ENCODE measurements at regions not wholly inside any gene's neighbourhood (a gene's known extent, or its start where the extent isn't known, plus 50 kb on each side); places are given as distances from the start of the nearest gene placed in this dataset.

- H2AFZ ChIP-seq (ENCODE audit: low read depth, low read length), result no peak overlapping the region
- H3K4me2 ChIP-seq (ENCODE audit: low read length), result no peak overlapping the region
- no peaks in the 10 kb centered on the region for H3K36me3 ChIP-seq (replicated peaks; ENCODE audit: low read depth, low read length)
- no peaks in the 10 kb centered on the region for H3K79me2 ChIP-seq (ENCODE audit: low read length)
- H4K20me1 ChIP-seq (ENCODE audit: insufficient read depth, low read length), result no peaks in the 10 kb centered on the region
- no peak overlapping the region for H3K9ac ChIP-seq (ENCODE audit: low read length)
- H3K4me3 ChIP-seq (ENCODE audit: low read length), result no peak overlapping the region
- H3K4me1 ChIP-seq (ENCODE audit: low read length), result peaks cover 5% of the 10 kb centered on the region; the same call in 1 of the 2 replicates
- TF ChIP-seq, protein P1, sequence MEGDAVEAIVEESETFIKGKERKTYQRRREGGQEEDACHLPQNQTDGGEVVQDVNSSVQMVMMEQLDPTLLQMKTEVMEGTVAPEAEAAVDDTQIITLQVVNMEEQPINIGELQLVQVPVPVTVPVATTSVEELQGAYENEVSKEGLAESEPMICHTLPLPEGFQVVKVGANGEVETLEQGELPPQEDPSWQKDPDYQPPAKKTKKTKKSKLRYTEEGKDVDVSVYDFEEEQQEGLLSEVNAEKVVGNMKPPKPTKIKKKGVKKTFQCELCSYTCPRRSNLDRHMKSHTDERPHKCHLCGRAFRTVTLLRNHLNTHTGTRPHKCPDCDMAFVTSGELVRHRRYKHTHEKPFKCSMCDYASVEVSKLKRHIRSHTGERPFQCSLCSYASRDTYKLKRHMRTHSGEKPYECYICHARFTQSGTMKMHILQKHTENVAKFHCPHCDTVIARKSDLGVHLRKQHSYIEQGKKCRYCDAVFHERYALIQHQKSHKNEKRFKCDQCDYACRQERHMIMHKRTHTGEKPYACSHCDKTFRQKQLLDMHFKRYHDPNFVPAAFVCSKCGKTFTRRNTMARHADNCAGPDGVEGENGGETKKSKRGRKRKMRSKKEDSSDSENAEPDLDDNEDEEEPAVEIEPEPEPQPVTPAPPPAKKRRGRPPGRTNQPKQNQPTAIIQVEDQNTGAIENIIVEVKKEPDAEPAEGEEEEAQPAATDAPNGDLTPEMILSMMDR (IDR thresholded peaks at IDR 0.05; ENCODE audit: low read depth, low read length), result no peak
- TF ChIP-seq EZH2phosphoT487 (IDR thresholded peaks at IDR 0.05; ENCODE audit: low read depth), result no peak
- H3K9me3 ChIP-seq (ENCODE audit: insufficient read depth, low read length), result no peaks in the 10 kb centered on the region
- H3K27ac ChIP-seq (ENCODE audit: low read length), result no peak overlapping the region
- H3K27me3 ChIP-seq (ENCODE audit: low read depth, low read length), result no peaks in the 10 kb centered on the region
These were observed 138.4 kb downstream of the RFC3 start for GRCh38 chr13:33956346-33956745.

DNA sequence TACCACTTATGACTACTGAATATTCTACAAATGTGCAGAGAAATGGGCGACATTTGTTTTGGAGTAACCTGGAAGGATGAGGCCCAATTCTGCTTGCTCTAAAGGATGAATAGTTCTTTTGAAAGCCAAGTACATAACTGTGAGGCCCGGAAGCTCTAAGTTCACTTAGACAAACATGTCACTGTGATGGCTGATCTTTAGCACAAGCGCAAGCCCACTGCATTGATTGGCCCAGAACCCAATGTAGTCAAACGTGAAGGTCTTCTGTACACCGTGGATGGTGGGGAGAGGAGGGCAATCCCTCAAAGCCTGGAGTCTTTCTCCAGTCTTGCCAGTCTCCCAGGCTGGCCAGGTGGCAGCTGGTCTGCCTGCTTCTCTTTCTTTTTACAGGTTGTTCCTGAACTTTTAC is 139.6 kb downstream of the RFC3 start:
- Histone ChIP-seq H3K4me2 (ENCODE audit: low read length) (no peak overlapping the region), H2AFZ (ENCODE audit: low read depth, low read length) (no peak overlapping the region), H3K27me3 (ENCODE audit: low read depth, low read length) (no peaks in the 10 kb centered on the region), H3K9me3 (ENCODE audit: insufficient read depth, low read length) (no peaks in the 10 kb centered on the region), H3K36me3 (replicated peaks; ENCODE audit: low read depth, low read length) (no peaks in the 10 kb centered on the region), H3K4me1 (ENCODE audit: low read length) (peaks cover 5% of the 10 kb centered on the region; the same call in 1 of the 2 replicates), H3K27ac (ENCODE audit: low read length) (no peak overlapping the region), H4K20me1 (ENCODE audit: insufficient read depth, low read length) (no peaks in the 10 kb centered on the region), H3K4me3 (ENCODE audit: low read length) (no peak overlapping the region), H3K79me2 (ENCODE audit: low read length) (no peaks in the 10 kb centered on the region), H3K9ac (ENCODE audit: low read length) (no peak overlapping the region)
- TF ChIP-seq, protein P1 (IDR thresholded peaks at IDR 0.05; ENCODE audit: low read depth, low read length), result no peak
- no peak for TF ChIP-seq EZH2phosphoT487 (IDR thresholded peaks at IDR 0.05; ENCODE audit: low read depth)

- no peaks in the 10 kb centered on the region for H3K79me2 ChIP-seq (ENCODE audit: low read length)
- no peak overlapping the region for H3K27ac ChIP-seq (ENCODE audit: low read length)
- no peak overlapping the region for H3K4me3 ChIP-seq (ENCODE audit: low read length)
- no peak overlapping the region for H3K9ac ChIP-seq (ENCODE audit: low read length)
- H3K27me3 ChIP-seq (ENCODE audit: low read depth, low read length), result no peaks in the 10 kb centered on the region
- no peaks in the 10 kb centered on the region for H3K9me3 ChIP-seq (ENCODE audit: insufficient read depth, low read length)
- no peak overlapping the region for H3K4me2 ChIP-seq (ENCODE audit: low read length)
- H2AFZ ChIP-seq (ENCODE audit: low read depth, low read length), result no peak overlapping the region
- peaks cover 5% of the 10 kb centered on the region; the same call in 1 of the 2 replicates for H3K4me1 ChIP-seq (ENCODE audit: low read length)
- H3K36me3 ChIP-seq (replicated peaks; ENCODE audit: low read depth, low read length), result no peaks in the 10 kb centered on the region
- no peaks in the 10 kb centered on the region for H4K20me1 ChIP-seq (ENCODE audit: insufficient read depth, low read length)
- TF ChIP-seq EZH2phosphoT487 (IDR thresholded peaks at IDR 0.05; ENCODE audit: low read depth), result no peak
- TF ChIP-seq, protein P1 (IDR thresholded peaks at IDR 0.05; ENCODE audit: low read depth, low read length), result no peak
These were observed 141.0 kb downstream of the RFC3 start for GRCh38 chr13:33958964-33959363.

DNA sequence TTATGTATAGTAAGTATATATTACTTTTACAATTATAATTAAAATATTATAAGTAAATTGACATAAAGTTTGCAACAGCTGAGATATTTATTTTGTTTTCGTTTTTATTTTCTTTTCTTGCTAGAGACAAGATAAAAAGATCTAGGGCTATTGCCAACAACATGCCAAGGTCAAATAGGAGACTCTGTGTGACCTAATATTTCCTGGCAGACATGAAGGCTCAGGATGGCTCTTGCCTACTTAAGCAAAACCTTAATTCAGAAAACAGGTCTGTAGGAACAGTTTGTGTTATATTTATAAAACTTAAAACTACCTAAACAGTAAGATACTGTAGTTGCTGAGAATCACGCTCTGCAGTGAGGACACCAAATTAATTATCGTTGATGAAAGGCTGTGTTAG is 145.2 kb downstream of the RFC3 start:
- Histone ChIP-seq H3K79me2 (ENCODE audit: low read length) (no peaks in the 10 kb centered on the region), H3K9ac (ENCODE audit: low read length) (no peak overlapping the region), H3K4me2 (ENCODE audit: low read length) (no peak overlapping the region), H3K4me3 (ENCODE audit: low read length) (no peak overlapping the region), H2AFZ (ENCODE audit: low read depth, low read length) (no peak overlapping the region), H4K20me1 (ENCODE audit: insufficient read depth, low read length) (no peaks in the 10 kb centered on the region), H3K27ac (ENCODE audit: low read length) (no peak overlapping the region), H3K9me3 (ENCODE audit: insufficient read depth, low read length) (no peaks in the 10 kb centered on the region), H3K36me3 (replicated peaks; ENCODE audit: low read depth, low read length) (no peaks in the 10 kb centered on the region), H3K27me3 (ENCODE audit: low read depth, low read length) (no peaks in the 10 kb centered on the region), H3K4me1 (ENCODE audit: low read length) (no peaks in the 10 kb centered on the region)
- TF ChIP-seq, protein P1 (IDR thresholded peaks at IDR 0.05; ENCODE audit: low read depth, low read length), result no peak
- no peak for TF ChIP-seq EZH2phosphoT487 (IDR thresholded peaks at IDR 0.05; ENCODE audit: low read depth)

Data from OCI-LY3 (cell line).